A549 (cell line): ENCODE measurements at regions not wholly inside any gene's neighbourhood (a gene's known extent, or its start where the extent isn't known, plus 50 kb on each side); places are given as distances from the start of the nearest gene placed in this dataset.

ENCODE experiments used
- CHD2 ChIP-seq: fragments of 150-350 bp; IDR thresholded peaks from 2 replicates; pipeline ENCODE4 v1.6.1; 2014; ENCODE audit warnings: low read length; ENCODE audit not compliant: partially characterized antibody
- CHD4 ChIP-seq: fragments of 200-600 bp; sonication (generic); IDR thresholded peaks from 2 replicates; pipeline ENCODE4 v1.6.1; 2016; ENCODE audit warnings: antibody characterized with exemption, mild to moderate bottlenecking, borderline replicate concordance
- EP300 ChIP-seq, 2 experiments: fragments of >200 bp; sonication (Bioruptor Twin); formaldehyde crosslinking; IDR thresholded peaks; 2 replicates in 1 of 2; 3 replicates in 1 of 2; pipeline ENCODE4 v1.6.1; 2016 to 2017
- GATA3 ChIP-seq: IDR thresholded peaks from 2 replicates; pipeline ENCODE4 v1.6.1; 2012; ENCODE audit warnings: borderline replicate concordance
- JUNB ChIP-seq: fragments of >200 bp; sonication (Bioruptor Twin); formaldehyde crosslinking; IDR thresholded peaks from 2 replicates; pipeline ENCODE4 v1.6.1; 2016
- MAFK ChIP-seq: fragments of 450-650 bp; IDR thresholded peaks from 2 replicates; pipeline ENCODE4 v1.6.1; 2014; ENCODE audit not compliant: partially characterized antibody
- MYC ChIP-seq: IDR thresholded peaks from 2 replicates; pipeline ENCODE4 v1.6.1; 2012; ENCODE audit warnings: mild to moderate bottlenecking, inconsistent platforms, low read length, improper control_type of control experiment, borderline replicate concordance
- NR3C1 ChIP-seq: fragments of >200 bp; sonication (Bioruptor Twin); formaldehyde crosslinking; IDR thresholded peaks from 3 replicates; pipeline ENCODE4 v1.6.1; 2017
- POLR2A ChIP-seq: IDR thresholded peaks from 2 replicates; pipeline ENCODE4 v1.6.1; 2012; ENCODE audit warnings: mild to moderate bottlenecking, low read length
- RNF2 ChIP-seq: fragments of 200-600 bp; sonication (generic); IDR thresholded peaks from 2 replicates; pipeline ENCODE4 v1.6.1; 2016; ENCODE audit warnings: low read depth, mild to moderate bottlenecking, antibody characterized with exemption, moderate library complexity, borderline replicate concordance
- SREBF2 ChIP-seq: fragments of 450-650 bp; IDR thresholded peaks from 2 replicates; pipeline ENCODE4 v1.6.1; 2014; ENCODE audit warnings: mild to moderate bottlenecking, moderate library complexity
- TF ChIP-seq, protein P1 (sequence below): fragments of >200 bp; sonication (Bioruptor Twin); formaldehyde crosslinking; IDR thresholded peaks from 3 replicates; pipeline ENCODE4 v1.5.1; 2016
- TF ChIP-seq, protein P2 (sequence below): fragments of 200-600 bp; sonication (generic); IDR thresholded peaks from 2 replicates; pipeline ENCODE4 v1.6.1; 2016; ENCODE audit warnings: antibody characterized with exemption, mild to moderate bottlenecking, moderate library complexity
- TF ChIP-seq, protein P3 (sequence below): fragments of 250-450 bp; sonication (Bioruptor Pico); IDR thresholded peaks from 2 replicates; pipeline ENCODE4 v1.5.0; 2021; ENCODE audit warnings: mild to moderate bottlenecking, moderate library complexity, borderline replicate concordance

DNA sequence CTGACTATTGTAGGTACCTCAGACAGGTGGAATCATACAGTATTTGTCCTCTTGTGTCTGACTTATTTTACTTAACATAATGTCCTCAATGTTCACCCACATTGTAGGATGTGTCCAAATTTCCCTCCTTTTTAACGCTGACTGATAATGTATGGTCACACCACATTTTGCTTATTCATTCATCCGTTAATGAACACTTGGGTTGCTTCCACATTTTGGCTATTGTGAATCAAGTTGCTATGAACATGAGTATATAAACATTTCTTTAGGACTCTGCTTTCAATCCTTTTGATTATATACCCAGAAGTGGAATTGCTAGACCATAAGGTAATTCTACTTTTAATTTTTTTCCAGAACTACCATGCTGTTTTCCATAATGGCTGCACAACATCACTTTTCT, 87.0 kb upstream of the NDP start:
- TF ChIP-seq POLR2A (no peak), MAFK (no peak), EP300 (IDR thresholded peaks at IDR 0.05) (no peak), MYC (no peak), SREBF2 (no peak), RNF2 (no peak), JUNB (no peak), CHD2 (no peak), CHD4 (no peak), GATA3 (no peak), NR3C1 (no peak)
- TF ChIP-seq, protein P1, sequence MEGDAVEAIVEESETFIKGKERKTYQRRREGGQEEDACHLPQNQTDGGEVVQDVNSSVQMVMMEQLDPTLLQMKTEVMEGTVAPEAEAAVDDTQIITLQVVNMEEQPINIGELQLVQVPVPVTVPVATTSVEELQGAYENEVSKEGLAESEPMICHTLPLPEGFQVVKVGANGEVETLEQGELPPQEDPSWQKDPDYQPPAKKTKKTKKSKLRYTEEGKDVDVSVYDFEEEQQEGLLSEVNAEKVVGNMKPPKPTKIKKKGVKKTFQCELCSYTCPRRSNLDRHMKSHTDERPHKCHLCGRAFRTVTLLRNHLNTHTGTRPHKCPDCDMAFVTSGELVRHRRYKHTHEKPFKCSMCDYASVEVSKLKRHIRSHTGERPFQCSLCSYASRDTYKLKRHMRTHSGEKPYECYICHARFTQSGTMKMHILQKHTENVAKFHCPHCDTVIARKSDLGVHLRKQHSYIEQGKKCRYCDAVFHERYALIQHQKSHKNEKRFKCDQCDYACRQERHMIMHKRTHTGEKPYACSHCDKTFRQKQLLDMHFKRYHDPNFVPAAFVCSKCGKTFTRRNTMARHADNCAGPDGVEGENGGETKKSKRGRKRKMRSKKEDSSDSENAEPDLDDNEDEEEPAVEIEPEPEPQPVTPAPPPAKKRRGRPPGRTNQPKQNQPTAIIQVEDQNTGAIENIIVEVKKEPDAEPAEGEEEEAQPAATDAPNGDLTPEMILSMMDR = no peak
- TF ChIP-seq, protein P2, sequence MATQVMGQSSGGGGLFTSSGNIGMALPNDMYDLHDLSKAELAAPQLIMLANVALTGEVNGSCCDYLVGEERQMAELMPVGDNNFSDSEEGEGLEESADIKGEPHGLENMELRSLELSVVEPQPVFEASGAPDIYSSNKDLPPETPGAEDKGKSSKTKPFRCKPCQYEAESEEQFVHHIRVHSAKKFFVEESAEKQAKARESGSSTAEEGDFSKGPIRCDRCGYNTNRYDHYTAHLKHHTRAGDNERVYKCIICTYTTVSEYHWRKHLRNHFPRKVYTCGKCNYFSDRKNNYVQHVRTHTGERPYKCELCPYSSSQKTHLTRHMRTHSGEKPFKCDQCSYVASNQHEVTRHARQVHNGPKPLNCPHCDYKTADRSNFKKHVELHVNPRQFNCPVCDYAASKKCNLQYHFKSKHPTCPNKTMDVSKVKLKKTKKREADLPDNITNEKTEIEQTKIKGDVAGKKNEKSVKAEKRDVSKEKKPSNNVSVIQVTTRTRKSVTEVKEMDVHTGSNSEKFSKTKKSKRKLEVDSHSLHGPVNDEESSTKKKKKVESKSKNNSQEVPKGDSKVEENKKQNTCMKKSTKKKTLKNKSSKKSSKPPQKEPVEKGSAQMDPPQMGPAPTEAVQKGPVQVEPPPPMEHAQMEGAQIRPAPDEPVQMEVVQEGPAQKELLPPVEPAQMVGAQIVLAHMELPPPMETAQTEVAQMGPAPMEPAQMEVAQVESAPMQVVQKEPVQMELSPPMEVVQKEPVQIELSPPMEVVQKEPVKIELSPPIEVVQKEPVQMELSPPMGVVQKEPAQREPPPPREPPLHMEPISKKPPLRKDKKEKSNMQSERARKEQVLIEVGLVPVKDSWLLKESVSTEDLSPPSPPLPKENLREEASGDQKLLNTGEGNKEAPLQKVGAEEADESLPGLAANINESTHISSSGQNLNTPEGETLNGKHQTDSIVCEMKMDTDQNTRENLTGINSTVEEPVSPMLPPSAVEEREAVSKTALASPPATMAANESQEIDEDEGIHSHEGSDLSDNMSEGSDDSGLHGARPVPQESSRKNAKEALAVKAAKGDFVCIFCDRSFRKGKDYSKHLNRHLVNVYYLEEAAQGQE = no peak
- TF ChIP-seq, protein P3, sequence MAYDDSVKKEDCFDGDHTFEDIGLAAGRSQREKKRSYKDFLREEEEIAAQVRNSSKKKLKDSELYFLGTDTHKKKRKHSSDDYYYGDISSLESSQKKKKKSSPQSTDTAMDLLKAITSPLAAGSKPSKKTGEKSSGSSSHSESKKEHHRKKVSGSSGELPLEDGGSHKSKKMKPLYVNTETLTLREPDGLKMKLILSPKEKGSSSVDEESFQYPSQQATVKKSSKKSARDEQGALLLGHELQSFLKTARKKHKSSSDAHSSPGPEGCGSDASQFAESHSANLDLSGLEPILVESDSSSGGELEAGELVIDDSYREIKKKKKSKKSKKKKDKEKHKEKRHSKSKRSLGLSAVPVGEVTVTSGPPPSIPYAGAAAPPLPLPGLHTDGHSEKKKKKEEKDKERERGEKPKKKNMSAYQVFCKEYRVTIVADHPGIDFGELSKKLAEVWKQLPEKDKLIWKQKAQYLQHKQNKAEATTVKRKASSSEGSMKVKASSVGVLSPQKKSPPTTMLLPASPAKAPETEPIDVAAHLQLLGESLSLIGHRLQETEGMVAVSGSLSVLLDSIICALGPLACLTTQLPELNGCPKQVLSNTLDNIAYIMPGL = no peak
